GM21825 (cell line): ENCODE measurements at regions not wholly inside any gene's neighbourhood (a gene's known extent, or its start where the extent isn't known, plus 50 kb on each side); places are given as distances from the start of the nearest gene placed in this dataset.

ENCODE experiments used
- ATAC-seq: cut with Tn5 transposase; IDR thresholded peaks from one replicate; pipeline ENCODE4 v1.9.1; 2021; ENCODE audit warnings: mild to moderate bottlenecking, moderate library complexity; ENCODE audit not compliant: unreplicated experiment

DNA sequence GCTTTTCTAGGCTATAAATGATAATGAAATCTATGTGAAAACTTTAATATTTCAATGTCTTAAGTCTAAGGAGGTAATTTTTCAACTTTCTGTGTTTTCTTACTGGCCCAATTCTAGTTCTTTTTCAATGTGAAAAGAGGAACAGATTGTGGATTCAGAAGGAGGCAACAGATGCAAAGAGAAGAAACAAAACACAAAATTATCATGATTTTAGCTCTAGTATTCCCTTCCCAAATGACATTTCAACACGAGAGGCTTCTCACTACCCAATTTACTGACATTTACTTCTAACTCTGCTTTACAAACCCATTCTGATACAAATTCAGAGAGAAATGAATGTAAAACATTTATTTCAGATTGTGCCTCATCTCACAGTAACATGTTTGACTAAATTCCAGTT is 169.4 kb downstream of the WT1 start:
- ATAC-seq: no peak

DNA sequence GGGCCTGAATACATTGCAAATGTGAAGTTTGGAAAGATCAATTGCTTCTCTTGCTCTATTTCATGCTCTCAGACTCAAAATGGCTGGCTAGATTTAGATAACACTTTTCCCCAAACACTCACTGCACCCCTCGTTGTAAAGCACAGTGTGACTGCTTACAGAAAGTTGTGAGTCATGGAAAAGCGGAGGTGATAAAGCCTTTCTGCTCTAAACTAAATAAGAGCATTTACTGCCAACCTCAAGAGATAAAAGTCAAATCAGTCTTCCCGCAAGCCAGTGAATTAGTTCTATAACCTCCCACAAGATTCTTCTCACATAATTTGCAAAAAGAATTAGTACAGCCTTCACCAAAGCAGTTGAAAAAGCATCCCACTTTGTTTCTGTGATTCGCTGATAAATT is 168.7 kb downstream of the WT1 start:
- no peak for ATAC-seq

DNA sequence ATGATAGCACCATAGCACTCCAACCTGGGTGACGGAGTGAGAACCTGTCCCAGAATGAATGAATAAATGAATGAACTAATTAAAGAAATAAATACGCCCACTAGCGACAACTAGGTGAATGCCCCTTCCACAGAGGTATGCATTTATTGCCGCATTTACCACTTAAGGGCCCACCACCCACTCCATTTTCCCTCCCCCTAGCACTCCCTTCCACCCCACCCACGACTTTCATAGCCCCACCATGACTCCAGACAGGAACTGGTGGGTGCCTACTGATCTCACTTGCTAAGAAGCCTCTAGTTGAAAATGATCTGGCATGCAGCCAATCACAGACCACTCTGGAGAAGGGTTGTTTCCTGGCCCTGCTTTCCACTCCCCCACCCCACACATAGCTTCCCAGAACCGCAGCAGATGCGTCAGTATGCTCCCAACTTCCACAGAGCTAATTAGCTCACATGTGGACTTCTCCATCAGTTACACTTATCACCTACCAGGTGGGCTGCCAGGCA is 167.6 kb downstream of the WT1 start:
- ATAC-seq: no peak

DNA sequence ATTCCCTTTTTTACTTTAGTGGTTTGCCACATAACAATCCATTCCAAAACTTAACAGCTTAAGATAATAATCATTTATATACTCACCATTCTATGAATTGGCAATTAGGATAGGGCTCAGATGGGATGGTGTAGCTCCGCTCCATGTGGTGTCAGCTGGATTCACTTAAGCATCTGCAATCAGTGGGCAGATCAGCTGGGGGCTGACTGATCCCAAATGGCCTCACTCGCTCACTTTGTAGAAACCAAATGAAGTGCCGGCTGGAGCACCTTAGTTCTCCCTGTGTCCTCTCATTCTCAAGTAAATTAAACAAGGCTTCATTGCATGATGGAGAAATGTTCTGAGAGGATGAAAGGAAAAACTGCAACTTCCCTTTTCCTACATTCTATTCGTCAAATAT is 161.4 kb downstream of the WT1 start:
- no peak for ATAC-seq

DNA sequence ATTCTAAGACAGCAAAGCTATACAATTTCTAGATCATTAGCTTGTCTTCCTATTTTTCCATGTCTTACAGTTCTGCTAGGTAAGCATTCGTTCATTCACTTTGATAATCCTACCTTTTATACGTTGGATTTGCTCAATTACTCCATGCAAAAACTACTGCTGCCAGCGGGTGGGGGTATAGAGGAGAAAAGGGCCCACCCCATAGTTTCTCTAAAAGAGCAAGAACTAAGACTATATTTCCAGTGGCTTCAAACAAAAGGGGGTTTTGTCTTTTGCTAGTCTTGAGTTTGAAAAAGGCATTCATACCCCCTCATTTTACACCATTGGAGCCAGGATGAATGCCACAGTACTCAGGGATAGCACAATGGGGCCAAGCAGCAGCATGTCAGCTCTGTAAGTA is 155.7 kb downstream of the WT1 start:
- ATAC-seq: no peak

DNA sequence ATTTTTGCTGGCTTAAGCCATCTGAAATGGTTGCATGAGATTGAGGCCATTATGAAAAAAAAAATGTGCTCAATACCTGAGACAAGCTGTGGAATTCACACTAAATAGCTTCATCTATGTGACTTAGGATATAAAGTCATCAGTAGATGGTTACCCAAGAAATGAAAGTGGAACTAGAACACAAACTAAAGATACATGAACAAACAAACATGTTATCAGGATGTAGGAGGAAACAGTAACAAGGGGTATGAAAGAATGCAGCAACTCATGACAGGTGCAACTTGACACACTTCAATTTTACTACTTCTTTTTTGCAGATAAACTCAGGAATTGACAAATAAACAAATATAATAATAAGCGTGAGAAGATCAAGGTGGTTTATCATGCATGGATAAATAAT is 155.0 kb downstream of the WT1 start:
- ATAC-seq: no peak

DNA sequence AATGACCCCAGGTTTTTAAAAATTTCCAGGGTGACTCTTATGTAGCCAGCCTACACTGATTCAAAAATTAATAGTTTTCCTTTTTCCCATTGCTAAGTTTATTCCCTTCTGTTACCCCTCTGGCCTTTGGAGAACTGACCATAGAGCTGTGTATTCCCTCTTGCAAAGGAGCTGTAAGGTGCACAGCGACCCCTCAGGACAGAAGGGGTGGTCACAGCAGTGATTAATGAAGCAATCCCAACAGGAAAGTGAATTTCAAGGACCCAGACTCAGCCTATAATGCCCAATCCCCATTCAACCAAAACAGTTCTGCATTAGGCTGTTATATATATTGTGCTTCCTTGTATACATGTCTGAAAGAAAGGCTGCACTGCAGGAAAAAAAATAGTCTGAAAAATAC is 147.1 kb downstream of the WT1 start:
- ATAC-seq: no peak

DNA sequence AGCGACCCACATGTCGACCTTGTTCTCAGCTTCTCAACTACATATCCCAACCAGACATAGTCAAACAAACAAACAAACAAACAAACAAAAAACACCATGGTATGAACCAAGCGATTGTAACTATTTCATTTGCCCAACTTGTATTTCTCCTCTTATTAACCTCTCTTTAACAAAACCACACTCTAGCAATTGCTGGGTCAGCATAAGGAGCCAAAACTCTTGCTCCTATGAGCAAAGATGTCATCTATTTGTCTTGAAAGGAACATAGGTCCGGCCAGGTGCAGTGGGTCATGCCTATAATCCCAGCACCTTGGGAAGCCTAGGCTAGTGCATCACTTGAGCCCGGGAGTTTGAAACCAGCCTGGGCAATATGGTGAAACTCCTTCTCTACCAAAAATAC is 145.6 kb downstream of the WT1 start:
- ATAC-seq: no peak

DNA sequence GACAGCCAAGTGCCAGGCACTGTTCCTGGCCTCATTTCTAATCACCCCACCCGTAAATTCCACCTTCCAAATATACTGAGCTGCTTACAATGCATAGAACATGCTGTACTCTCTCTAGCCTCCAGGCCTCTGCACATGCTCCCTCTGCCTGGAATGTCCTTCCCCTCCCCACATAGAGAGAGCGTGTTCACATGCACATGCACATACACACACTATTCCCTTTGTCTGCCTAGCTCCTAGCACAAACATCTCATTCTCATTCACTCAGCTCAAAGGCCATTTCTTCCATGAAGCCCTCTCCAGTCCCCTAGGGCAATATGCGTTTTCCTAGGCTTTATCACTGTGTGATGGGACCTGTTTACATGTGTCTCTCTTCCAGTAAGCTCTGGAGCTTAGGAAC is 144.6 kb downstream of the WT1 start:
- no peak for ATAC-seq

DNA sequence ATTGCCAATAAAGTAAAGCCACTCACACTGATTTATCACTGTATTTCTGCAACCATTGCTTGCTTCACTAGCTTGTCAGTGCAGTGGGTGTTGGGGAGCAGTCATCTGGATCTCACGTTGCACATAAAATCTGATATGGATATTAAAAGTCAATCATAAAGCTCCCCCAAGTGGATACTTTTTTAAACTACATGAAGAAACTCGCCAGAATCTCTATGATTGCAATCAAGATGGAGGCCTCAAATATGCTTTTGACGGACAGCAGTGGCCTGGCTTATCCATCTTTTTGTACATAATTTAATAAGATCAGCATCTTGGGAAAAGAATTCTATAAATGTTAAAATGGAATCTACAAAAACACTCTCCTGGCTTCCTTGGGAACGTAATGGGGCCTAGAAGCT is 137.7 kb downstream of the WT1 start:
- ATAC-seq: no peak

DNA sequence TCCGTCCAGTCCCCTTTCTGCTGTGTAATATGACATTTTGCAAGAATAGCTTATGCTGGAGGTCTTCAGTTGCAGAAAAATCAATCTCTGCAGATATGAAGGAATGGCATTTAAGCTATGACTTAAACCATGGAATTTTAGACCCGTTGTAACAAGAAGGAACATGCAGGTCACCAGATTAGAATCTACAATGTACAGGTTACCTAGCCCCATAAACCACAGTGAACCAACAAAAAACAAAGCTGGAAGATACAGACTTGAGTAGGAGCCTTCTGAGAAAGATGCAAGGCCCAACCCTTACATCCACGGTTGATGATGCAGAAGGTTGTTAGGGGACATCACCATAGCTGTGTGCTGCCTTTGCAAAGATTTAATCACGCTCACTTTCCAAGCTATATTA is 132.5 kb downstream of the WT1 start:
- no peak for ATAC-seq

DNA sequence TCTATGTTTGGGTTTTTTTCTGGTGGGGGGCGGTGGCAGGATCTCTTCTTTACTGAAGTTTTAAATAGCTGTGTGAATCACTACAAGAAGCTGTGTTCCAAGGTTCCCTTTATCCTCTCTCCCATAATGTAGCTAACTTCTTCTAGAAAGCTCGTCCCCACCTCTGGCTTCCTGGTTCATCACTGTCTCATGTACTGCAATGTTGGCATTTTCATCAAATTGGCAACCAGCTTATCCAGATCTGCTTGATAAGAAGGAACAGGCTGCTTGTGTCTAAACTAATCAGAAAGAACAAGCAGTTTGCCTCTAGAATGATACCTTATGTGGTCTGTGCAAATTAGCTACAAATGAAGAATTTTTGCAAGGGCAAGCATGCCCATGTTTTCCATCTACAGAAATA is 130.8 kb downstream of the WT1 start:
- no peak for ATAC-seq

DNA sequence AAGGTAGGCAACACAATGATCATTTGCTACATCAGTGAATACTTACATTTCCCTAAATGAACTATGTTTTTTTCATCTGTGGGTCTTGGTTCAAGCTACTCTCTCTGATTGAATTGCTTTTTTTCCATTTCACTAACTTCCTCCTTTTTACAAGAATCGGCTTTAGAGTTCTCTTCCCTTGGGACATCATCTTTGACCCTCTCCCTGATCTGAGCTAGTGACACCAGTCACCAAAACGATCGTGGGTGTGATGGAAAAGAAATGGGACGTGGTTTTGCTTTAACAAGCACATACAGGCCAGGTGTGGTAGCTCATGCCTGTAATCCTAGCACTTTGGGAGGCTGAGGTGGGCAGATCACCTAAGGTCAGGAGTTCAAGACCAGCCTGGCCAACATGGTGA is 129.9 kb downstream of the WT1 start:
- no peak for ATAC-seq

DNA sequence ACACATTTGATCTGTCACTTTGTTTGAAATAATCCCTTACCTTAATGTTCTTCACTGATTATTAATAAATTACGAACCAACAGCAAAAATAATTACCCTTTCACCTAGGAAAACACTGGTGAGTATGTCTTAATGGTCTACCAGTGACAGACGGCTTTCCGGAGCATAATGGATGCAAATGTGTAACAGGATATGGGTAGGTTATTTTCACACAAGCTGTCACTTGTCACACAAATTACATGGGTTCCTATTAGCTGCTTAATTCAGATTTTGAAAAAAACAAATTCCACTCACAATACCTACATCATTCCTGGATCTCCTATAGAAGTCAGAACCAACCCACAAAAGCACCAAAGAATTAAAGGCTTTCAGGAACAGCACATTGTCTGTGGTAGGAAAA is 127.9 kb downstream of the WT1 start:
- no peak for ATAC-seq

DNA sequence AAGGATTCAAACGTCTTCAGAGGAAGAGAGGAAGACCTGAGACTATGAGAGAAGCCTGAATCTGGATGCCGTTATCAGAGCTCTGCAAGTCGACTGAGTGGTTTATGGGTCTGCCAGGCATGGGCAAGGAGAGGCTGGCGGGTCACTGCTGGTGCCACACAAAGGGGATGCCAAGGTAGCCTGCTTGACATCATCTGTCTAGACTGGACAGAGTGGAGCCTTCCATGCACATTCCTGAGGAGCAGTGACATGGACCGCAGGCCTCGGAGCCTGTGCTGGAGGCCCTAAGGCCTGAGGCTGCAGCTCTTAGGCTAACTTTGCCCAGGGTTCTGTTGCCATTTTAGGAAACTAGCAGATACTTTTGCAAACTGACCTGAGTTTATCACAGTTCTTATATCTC is 127.4 kb downstream of the WT1 start:
- no peak for ATAC-seq

DNA sequence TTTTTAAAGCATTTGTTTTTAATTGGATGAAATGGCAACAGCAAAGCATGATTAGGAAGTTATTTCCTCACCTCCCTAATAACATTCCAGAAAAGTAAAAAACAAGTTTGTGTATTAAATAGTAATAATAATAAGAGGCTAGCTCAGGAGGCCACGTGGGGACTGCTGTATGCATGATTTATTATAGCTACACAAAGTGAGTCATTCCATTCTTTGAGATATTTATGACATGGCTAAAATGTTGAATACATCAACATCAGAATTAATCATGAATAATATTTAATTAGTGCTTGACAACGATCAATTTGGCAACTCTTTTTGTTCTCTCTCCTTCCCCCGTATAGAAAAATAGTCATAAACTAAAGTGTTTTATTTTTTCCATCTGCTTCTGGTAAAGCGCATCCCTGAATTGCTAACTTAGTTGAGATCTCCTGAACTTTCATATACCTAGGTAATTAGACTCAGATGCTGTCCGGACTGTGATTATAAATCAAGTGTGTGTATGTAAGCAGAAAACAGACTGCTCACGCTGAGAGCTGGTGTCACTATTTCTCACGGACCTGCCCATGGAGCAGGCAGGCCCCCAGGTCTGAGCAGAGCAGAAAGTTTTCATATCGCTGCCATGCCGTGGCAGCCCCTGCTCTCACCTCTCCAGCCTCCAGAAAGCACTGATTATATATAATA is 125.7 kb downstream of the WT1 start:
- ATAC-seq: no peak

DNA sequence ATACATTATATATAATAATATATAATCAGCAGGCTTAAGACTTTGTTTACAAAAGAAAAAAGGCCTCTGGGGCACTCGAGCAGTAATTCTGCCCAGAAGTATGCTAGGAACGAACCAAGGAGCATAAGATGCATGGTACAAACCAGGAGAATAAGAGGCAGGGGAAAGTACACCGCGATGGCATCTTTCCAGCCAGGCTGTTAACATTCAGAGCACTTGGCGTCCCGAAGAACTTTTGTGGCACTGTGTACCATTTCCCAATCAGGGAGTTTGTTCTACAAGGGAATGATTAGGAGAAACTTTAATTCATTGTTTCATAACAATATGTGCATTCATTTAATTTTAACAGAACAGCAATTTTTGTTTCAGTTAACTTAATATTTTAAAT is 125.1 kb downstream of the WT1 start:
- ATAC-seq: no peak

DNA sequence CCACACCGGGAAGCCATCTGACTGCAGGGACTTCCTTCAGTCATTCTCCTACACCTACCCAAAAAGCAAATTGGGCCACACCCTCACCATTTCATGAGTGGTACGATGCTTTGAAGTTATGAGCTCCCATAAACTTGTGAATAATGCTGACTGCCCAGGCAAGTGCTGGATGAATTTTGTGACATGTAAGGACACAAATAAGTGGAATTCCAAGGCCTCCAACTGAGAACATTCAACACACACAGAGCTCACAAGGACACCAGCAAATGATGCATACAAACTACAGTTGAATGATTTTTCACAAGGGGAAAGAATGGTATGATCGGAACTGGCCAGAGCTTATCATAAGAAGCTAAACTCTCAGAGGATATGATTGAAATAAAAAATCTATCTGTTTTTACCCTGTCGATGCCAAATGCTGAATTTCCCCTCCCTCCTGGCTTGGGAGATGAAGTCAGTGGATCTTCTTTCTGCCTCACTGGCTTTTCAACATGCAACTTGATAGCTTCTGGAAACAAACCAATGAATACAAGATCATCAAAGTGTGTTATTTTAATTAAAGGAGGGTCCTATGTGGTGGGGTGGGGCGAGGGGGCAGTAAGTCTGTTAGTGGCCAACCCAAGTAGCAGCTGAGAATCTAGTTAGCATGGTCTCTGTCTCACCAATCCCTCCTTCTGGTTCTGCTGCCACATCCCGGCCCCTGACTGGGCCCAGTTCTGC is 123.8 kb downstream of the WT1 start:
- no peak for ATAC-seq

DNA sequence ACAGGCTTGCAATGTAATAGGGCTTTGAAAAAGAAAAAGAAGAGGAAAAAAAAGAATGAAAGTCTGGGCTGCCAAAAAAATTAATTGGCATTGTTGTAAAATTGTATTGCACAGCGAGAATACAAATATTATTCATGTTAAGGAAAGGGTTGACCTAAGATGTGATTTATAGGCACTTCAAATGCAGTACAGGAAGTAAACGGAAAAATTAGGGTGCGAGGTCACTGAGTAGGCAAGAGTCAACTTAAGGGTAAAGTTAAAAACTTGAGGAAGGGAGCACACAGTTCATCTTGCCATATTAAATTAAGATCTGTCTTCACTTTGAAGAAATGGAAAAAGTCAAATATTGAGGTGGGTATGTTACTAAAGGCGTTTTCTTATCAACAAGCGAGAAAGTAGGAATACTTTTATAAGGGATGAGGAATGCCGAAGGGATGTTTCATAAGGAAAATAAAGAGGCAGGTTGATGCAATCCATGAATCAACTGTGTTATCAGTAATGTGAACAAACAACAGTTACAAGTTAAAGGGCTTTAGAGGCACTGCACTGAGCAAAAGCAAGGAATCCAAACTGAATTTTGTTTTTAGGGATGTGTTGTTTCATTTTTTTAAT is 123.0 kb downstream of the WT1 start:
- no peak for ATAC-seq

DNA sequence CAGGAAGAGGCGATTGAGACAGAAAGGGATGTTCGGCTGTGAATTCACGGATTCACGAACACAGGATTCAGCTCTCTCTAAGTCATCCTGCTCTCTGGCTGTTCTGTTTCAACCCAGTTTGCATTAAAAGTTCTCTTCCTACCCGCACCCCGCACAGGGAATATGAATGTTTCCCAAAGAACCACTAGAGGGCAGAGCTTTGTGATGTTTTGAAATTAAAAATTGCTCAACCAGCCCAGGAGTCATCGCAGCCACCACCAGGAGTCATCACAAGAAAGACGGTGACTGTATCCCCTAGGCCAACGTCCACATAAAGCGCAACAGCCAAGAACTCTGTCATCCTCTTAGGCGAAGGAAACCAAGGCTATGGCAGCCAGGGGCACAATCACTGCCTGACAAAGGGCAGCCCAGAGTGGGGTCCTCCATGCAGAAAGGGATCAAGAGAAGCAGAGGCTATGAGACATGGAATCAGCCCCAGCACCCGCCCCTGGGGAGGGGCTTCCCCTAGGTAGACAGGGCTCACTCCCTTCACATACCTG is 122.4 kb downstream of the WT1 start:
- no peak for ATAC-seq

DNA sequence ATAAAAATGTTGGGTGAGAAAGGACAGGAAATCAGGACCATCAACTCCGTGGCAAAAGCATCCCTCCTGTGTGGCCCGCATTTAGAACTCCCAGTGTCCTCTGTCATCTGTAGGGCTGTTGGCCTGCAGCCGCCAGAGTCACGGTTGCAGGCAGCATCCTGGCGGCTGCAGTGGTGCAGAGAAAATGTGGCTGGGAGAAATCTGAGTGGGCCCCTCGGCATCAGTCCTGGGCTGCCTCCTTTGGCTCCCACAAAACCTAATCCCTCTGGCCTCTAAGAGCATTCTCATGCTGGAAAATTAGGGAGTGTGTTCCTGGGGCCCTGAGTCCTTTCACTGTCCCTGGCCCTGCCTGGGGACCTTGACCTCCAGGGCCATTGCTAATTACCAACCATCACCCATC is 121.9 kb downstream of the WT1 start:
- ATAC-seq: no peak

DNA sequence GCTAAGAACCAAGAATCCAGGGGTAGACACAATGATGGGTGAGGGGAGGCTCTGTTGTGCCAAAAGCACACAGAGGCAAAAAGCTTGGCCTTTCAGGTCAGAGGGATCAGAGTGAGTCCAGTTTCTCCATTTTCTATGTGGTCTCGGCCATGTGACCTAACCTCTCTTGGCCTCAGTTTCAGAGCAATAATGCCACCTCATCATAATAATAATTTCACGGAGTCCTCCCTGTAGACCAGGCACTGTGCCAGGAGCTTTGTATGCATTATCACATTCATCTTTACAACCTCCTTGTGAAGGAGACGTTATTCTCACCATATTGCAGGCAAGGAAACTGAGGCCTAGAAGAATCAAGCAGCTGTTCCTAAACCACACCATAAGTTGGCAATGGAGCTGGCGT is 120.2 kb downstream of the WT1 start:
- ATAC-seq: no peak
